Parathyroid adenoma (tissue), 2 donors: ENCODE measurements at regions not wholly inside any gene's neighbourhood (a gene's known extent, or its start where the extent isn't known, plus 50 kb on each side); places are given as distances from the start of the nearest gene placed in this dataset.

Experiments used
- H2AFZ ChIP-seq: fragments of 300-600 bp; sonication (generic); one replicate; pipeline ENCODE4 v1.7.0; 2017; ENCODE audit warnings: antibody characterized with exemption, mild to moderate bottlenecking
- H3K27ac ChIP-seq: fragments of 300-600 bp; sonication (generic); one replicate; pipeline ENCODE4 v1.7.0; 2017
- H3K27me3 ChIP-seq: fragments of 300-600 bp; sonication (generic); one replicate; pipeline ENCODE4 v1.7.0; 2017; ENCODE audit warnings: low read length; ENCODE audit not compliant: control insufficient read depth, insufficient read depth
- H3K36me3 ChIP-seq: fragments of 300-600 bp; sonication (generic); one replicate; pipeline ENCODE4 v1.7.0; 2017; ENCODE audit warnings: low read length; ENCODE audit not compliant: control insufficient read depth, insufficient read depth
- H3K4me1 ChIP-seq: fragments of 300-600 bp; sonication (generic); one replicate; pipeline ENCODE4 v1.7.0; 2017; ENCODE audit warnings: control low read depth
- H3K4me2 ChIP-seq: fragments of 300-600 bp; sonication (generic); one replicate; pipeline ENCODE4 v1.7.0; 2017; ENCODE audit warnings: low read length
- H3K4me3 ChIP-seq: fragments of 300-600 bp; sonication (generic); one replicate; pipeline ENCODE4 v1.7.0; 2017; ENCODE audit warnings: low read depth, low read length
- H3K79me2 ChIP-seq: fragments of 300-600 bp; sonication (generic); one replicate; pipeline ENCODE4 v1.7.0; 2017; ENCODE audit warnings: control low read depth
- H3K9ac ChIP-seq: fragments of 300-600 bp; sonication (generic); one replicate; pipeline ENCODE4 v1.7.0; 2017; ENCODE audit warnings: mild to moderate bottlenecking
- H3K9me3 ChIP-seq: fragments of 300-600 bp; sonication (generic); one replicate; pipeline ENCODE4 v1.7.0; 2017; ENCODE audit warnings: low read length; ENCODE audit not compliant: control insufficient read depth
- CTCF ChIP-seq: fragments of 300-600 bp; sonication (generic); IDR thresholded peaks from one replicate; pipeline ENCODE4 v1.7.0; 2017; ENCODE audit warnings: antibody characterized with exemption, mild to moderate bottlenecking
- donor health status: primary hyperparathyroidism.

- no peak overlapping the region for H3K9ac ChIP-seq
- H3K4me3 ChIP-seq: no peak overlapping the region
- no peak overlapping the region for H2AFZ ChIP-seq
- H3K79me2 ChIP-seq: no peaks in the 10 kb centered on the region
- no peaks in the 10 kb centered on the region for H3K36me3 ChIP-seq
- no peak for TF ChIP-seq CTCF
- no peaks in the 10 kb centered on the region for H3K9me3 ChIP-seq
- H3K27ac ChIP-seq: no peak overlapping the region
- H3K27me3 ChIP-seq: no peaks in the 10 kb centered on the region
- no peak overlapping the region for H3K4me2 ChIP-seq
- H3K4me1 ChIP-seq: no peaks in the 10 kb centered on the region
Measured at GRCh38 chr10:42972946-42973345, 103.9 kb upstream of the RET start.

GRCh38 chr10:42973411-42973810 is 103.5 kb upstream of the RET start:
- Histone ChIP-seq H3K9me3 (no peaks in the 10 kb centered on the region), H3K27ac (no peak overlapping the region), H2AFZ (no peak overlapping the region), H3K4me2 (no peak overlapping the region), H3K36me3 (no peaks in the 10 kb centered on the region), H3K9ac (no peak overlapping the region), H3K4me3 (no peak overlapping the region), H3K27me3 (no peaks in the 10 kb centered on the region), H3K4me1 (no peaks in the 10 kb centered on the region), H3K79me2 (no peaks in the 10 kb centered on the region)
- no peak for TF ChIP-seq CTCF

- H3K36me3 ChIP-seq: no peaks in the 10 kb centered on the region
- no peak for TF ChIP-seq CTCF
- no peaks in the 10 kb centered on the region for H3K27me3 ChIP-seq
- H3K4me3 ChIP-seq: no peak overlapping the region
- H2AFZ ChIP-seq: no peak overlapping the region
- no peak overlapping the region for H3K9ac ChIP-seq
- H3K4me2 ChIP-seq: no peak overlapping the region
- no peak overlapping the region for H3K27ac ChIP-seq
- no peaks in the 10 kb centered on the region for H3K4me1 ChIP-seq
- no peaks in the 10 kb centered on the region for H3K79me2 ChIP-seq
- H3K9me3 ChIP-seq: no peaks in the 10 kb centered on the region
Measured at GRCh38 chr10:42973870-42974692, 102.8 kb upstream of the RET start.

GRCh38 chr10:42974693-42975002 is 102.2 kb upstream of the RET start:
- Histone ChIP-seq H3K4me1 (no peaks in the 10 kb centered on the region), H3K4me3 (no peak overlapping the region), H2AFZ (no peak overlapping the region), H3K36me3 (no peaks in the 10 kb centered on the region), H3K9me3 (no peaks in the 10 kb centered on the region), H3K9ac (no peak overlapping the region), H3K79me2 (no peaks in the 10 kb centered on the region), H3K4me2 (no peak overlapping the region), H3K27ac (no peak overlapping the region), H3K27me3 (no peaks in the 10 kb centered on the region)
- no peak for TF ChIP-seq CTCF

GRCh38 chr10:42975005-42975493 is 101.8 kb upstream of the RET start:
- H3K9ac ChIP-seq: no peak overlapping the region
- no peak overlapping the region for H3K4me2 ChIP-seq
- H3K79me2 ChIP-seq: no peaks in the 10 kb centered on the region
- H3K9me3 ChIP-seq: no peaks in the 10 kb centered on the region
- H3K4me1 ChIP-seq: no peaks in the 10 kb centered on the region
- no peak overlapping the region for H3K27ac ChIP-seq
- H3K4me3 ChIP-seq: no peak overlapping the region
- TF ChIP-seq CTCF: no peak
- no peaks in the 10 kb centered on the region for H3K36me3 ChIP-seq
- no peak overlapping the region for H2AFZ ChIP-seq
- H3K27me3 ChIP-seq: no peaks in the 10 kb centered on the region
